NB4 (cell line): ENCODE measurements at regions not wholly inside any gene's neighbourhood (a gene's known extent, or its start where the extent isn't known, plus 50 kb on each side); places are given as distances from the start of the nearest gene placed in this dataset.

Source experiments
- CTCF ChIP-seq: IDR thresholded peaks from one replicate; pipeline ENCODE4 v1.5.1; 2012; ENCODE audit warnings: low read depth, low read length
- MAX ChIP-seq: IDR thresholded peaks from 2 replicates; pipeline ENCODE4 v1.6.1; 2011; ENCODE audit warnings: low read depth, low read length
- MYC ChIP-seq: IDR thresholded peaks from 2 replicates; pipeline ENCODE4 v1.6.1; 2011; ENCODE audit warnings: low read depth, low read length
- POLR2A ChIP-seq: IDR thresholded peaks from 2 replicates; pipeline ENCODE4 v1.6.1; 2011; ENCODE audit warnings: mild to moderate bottlenecking; ENCODE audit not compliant: insufficient read length; ENCODE audit errors: extremely low read depth

GRCh38 chr2:22907330-22907729 lies 477.6 kb upstream of the KLHL29 start:
- TF ChIP-seq CTCF = no peak
- TF ChIP-seq POLR2A = no peak
- TF ChIP-seq MYC = no peak
- TF ChIP-seq MAX = no peak
